ENCODE measurements at regions not wholly inside any gene's neighbourhood (a gene's known extent, or its start where the extent isn't known, plus 50 kb on each side); places are given as distances from the start of the nearest gene placed in this dataset.

DNA sequence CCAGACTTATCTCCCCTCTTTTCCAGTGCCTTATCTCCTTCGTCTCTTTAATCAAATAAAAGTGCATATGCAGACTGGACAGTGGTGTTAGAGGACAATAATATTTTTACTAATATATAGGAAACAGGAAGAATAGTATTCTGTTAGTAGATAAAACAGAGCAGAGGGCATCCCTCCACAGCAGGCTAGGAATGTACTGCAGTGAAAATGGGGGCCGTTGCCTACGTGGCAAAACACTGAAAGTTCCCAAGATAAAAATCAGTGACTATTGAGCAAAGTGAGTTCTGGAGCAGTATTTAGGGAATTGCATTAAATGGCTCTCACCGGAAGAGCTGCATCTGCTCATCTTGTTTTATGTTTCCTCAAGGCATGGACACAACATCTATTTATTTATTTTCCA is 435.0 kb downstream of the CNTN6 start:
- no peaks in the 10 kb centered on the region for H3K27me3 Mint-ChIP-seq
- no peaks in the 10 kb centered on the region for H3K4me1 Mint-ChIP-seq (ENCODE audit: low read depth in 2 of 2)
- H3K27ac Mint-ChIP-seq = no peak overlapping the region
- H3K9me3 Mint-ChIP-seq = peaks cover 17% of the 10 kb centered on the region
- DNase-seq (ENCODE audit: low spot score) = no peak
- H3K4me3 Mint-ChIP-seq = no peak overlapping the region
- H3K36me3 Mint-ChIP-seq = peaks cover 6% of the 10 kb centered on the region
- no peak for ATAC-seq

DNA sequence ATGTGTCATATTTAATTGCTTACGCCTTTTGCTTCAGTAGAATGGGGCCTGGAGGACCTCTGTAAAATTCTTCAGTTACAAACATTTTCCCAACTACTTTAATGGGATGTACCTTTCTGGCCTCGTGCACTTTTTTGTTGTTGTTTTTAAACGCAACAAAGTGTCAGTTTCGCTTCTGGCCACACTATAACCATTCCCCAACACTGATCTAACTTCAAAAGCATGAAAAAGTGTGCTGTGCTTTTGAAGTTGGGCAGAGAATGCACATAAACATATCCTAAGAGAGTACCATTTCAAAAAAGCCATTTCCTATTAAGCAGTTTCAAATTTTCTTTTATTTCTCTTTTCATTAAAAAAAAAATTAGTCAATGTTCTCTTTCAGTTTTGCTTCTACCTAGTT is 435.8 kb downstream of the CNTN6 start:
- no peak overlapping the region for H3K4me3 Mint-ChIP-seq
- H3K36me3 Mint-ChIP-seq = peaks cover 6% of the 10 kb centered on the region
- no peaks in the 10 kb centered on the region for H3K4me1 Mint-ChIP-seq (ENCODE audit: low read depth in 2 of 2)

DNA sequence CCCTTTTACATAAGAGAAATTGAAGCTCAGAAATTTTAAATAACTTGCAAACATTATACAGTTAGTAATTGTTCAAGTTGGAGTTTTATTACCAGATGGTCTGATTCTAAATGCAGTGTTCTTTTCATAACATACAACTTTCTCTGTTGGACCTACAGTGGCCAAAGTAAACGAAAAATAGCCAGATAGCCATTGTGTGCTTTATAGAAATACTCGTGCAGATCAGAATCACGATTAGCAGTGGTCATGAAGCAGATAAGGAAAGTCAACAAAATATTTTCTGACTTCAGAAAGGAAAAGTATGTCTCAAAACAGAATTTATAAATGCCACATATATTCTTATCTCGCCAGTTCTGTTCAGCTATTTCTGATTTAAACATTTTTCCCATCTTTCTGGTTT is 436.9 kb downstream of the CNTN6 start:
- ATAC-seq = no peak
- Mint-ChIP-seq H3K9me3 (peaks cover 19% of the 10 kb centered on the region), H3K27ac (no peak overlapping the region), H3K36me3 (peaks cover 10% of the 10 kb centered on the region), H3K4me1 (ENCODE audit: low read depth in 2 of 2) (no peaks in the 10 kb centered on the region), H3K27me3 (no peaks in the 10 kb centered on the region), H3K4me3 (no peak overlapping the region)
- no peak for DNase-seq (ENCODE audit: low spot score)

More for the DNA sequence above, 435.8 kb downstream of the CNTN6 start:
- Mint-ChIP-seq H3K27ac (no peak overlapping the region), H3K9me3 (peaks cover 11% of the 10 kb centered on the region), H3K27me3 (no peaks in the 10 kb centered on the region)
- no peak for DNase-seq (ENCODE audit: low spot score)
- ATAC-seq = no peak

DNA sequence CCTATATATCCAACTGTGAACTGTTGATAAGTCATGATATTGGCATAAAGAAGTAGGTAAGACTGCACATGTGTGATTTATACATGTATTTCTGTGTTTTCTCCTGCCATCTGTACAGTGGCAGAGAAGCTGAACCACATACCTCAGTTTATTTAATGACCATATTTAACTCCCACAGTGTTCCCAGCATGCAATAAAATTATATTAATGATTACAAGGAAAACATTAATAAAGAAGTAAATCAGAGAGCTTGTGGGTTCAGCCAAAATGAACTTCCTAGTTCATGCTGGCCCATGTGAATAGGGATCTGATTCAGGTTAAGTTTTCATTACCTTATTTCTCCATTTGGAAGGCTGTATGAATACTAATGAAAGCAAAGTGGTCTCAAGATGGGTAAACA is 439.2 kb downstream of the CNTN6 start:
- H3K27ac Mint-ChIP-seq = no peak overlapping the region
- ATAC-seq (no peak), DNase-seq (ENCODE audit: low spot score) (no peak)
- H3K9me3 Mint-ChIP-seq = peaks cover 21% of the 10 kb centered on the region
- no peak overlapping the region for H3K4me3 Mint-ChIP-seq
- no peaks in the 10 kb centered on the region for H3K4me1 Mint-ChIP-seq (ENCODE audit: low read depth in 2 of 2)
- H3K36me3 Mint-ChIP-seq = peaks cover 5% of the 10 kb centered on the region
- H3K27me3 Mint-ChIP-seq = no peaks in the 10 kb centered on the region

DNA sequence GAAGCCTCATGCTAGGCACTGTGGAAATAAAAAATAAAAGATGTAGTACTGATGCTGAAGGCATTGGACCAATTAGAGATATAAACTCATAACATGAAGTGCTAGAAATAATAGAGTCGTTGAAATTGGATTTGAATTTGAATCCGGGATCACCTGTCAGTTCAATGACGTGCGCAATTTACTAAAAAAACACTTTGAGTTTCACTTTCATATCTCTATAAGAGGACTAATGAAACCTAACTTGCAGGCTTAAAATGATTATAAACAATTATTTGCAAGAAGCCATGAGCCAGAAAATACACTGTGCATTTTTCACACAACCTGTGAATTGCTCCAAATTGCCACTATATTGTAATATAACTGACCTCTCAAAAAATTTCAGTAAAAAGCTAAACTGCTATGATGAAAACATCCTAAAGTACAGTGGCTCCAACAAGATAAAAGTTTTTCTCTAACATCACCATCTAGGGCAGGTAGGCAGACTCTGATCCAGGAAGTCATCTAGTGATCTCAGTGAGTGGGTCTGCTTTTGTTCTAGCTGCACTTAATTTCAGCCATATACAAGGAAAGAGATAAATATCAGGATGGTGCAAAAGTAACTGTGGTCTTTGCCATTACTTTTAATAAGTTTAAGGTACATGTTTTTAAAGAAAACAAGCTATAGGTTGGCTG is 440.2 kb downstream of the CNTN6 start:
- peaks cover 20% of the 10 kb centered on the region for H3K9me3 Mint-ChIP-seq
- H3K27me3 Mint-ChIP-seq = no peaks in the 10 kb centered on the region
- H3K4me3 Mint-ChIP-seq = no peak overlapping the region
- H3K27ac Mint-ChIP-seq = no peak overlapping the region
- H3K36me3 Mint-ChIP-seq = peaks cover 5% of the 10 kb centered on the region
- H3K4me1 Mint-ChIP-seq (ENCODE audit: low read depth in 2 of 2) = no peaks in the 10 kb centered on the region
- ATAC-seq (no peak), DNase-seq (ENCODE audit: low spot score) (no peak)

DNA sequence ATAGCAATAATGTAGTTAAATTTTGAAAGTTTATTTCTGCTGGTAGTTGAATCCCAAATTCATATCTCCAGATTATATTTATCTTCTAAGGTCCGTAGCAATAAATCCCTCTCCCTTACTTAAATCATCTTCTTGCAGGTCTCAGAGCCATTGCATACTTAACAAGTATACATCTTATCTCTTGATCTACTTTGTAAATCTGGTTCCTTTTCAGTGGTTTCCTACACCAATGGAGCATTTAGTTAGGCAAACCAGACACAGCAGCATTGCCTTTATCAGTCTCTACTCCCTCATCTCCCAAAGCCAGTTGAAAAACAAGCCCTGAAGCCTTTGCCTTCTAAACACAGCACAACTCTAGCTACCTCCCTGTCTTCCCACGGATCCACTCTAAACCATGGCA is 440.9 kb downstream of the CNTN6 start:
- no peaks in the 10 kb centered on the region for H3K27me3 Mint-ChIP-seq
- no peak for DNase-seq (ENCODE audit: low spot score)
- H3K4me3 Mint-ChIP-seq = no peak overlapping the region
- no peaks in the 10 kb centered on the region for H3K4me1 Mint-ChIP-seq (ENCODE audit: low read depth in 2 of 2)
- peaks cover 6% of the 10 kb centered on the region for H3K36me3 Mint-ChIP-seq
- peaks cover 19% of the 10 kb centered on the region for H3K9me3 Mint-ChIP-seq
- H3K27ac Mint-ChIP-seq = no peak overlapping the region
- ATAC-seq = no peak

DNA sequence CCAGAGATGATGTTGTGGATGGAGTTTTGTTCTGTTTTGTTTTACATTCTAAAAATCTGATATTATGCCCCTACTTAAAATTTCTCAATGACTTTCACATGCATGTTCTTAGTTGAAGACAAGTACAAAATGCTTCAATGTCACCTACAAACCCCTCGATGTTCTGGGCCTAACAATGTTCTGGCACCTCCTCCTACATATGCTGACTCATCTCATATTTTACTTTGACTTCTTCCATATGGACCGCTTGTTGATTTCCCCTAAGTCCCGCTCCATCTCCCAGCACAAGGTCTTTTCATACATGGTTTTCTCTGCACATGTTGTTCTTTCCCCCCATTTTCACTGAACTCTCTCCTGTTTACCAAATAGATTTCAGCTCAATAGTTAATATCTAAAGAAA is 441.4 kb downstream of the CNTN6 start:
- DNase-seq (ENCODE audit: low spot score) (no peak), ATAC-seq (no peak)
- Mint-ChIP-seq H3K27me3 (no peaks in the 10 kb centered on the region), H3K27ac (no peak overlapping the region), H3K36me3 (peaks cover 10% of the 10 kb centered on the region), H3K4me3 (no peak overlapping the region), H3K4me1 (ENCODE audit: low read depth in 2 of 2) (no peaks in the 10 kb centered on the region), H3K9me3 (peaks cover 22% of the 10 kb centered on the region)

DNA sequence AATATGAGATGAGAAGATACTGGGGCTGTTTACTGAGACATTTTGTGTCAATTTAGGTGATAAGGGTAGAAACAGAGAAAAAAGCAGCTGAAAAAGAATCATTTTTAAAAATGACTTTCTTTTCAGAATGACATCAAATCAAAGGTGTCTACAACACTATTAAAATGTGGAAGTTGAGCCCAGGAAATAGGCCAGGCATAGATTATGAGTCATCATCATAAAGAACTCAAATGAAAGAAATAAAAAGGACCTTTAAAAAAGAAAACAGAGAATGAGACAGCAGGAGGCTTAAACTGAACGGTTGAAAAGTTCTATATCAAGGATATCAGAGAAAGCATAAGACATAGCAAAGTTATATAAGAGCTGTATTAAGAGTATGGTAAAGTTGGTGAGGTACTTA is 442.5 kb downstream of the CNTN6 start:
- Mint-ChIP-seq H3K4me3 (no peak overlapping the region), H3K36me3 (peaks cover 10% of the 10 kb centered on the region), H3K27me3 (no peaks in the 10 kb centered on the region), H3K4me1 (ENCODE audit: low read depth in 2 of 2) (no peaks in the 10 kb centered on the region), H3K27ac (no peak overlapping the region), H3K9me3 (peaks cover 22% of the 10 kb centered on the region)
- DNase-seq (ENCODE audit: low spot score) = no peak
- no peak for ATAC-seq

DNA sequence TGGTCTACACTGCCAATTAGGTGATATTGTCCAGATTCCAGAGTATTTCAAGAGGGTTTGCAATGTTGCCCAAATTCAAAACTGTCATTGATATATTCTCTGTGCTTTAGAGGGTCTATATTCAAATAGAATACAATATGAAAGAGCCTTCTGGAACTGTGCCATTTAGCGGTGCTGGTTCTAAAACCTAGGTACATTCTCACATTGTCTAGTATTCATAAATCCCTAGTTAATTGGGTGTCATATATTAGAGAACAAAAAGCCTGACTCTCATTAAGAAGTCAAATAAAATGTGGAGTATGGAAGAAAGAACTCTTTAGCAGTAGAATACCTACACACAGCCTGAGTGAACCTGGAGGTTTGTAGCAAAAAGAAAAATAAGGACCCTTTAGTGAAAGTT is 447.9 kb downstream of the CNTN6 start:
- DNase-seq (ENCODE audit: low spot score) (no peak), ATAC-seq (no peak)
- no peak overlapping the region for H3K27ac Mint-ChIP-seq
- no peaks in the 10 kb centered on the region for H3K27me3 Mint-ChIP-seq
- no peak overlapping the region for H3K4me3 Mint-ChIP-seq
- peaks cover 6% of the 10 kb centered on the region for H3K36me3 Mint-ChIP-seq
- peaks cover 9% of the 10 kb centered on the region for H3K9me3 Mint-ChIP-seq
- H3K4me1 Mint-ChIP-seq (ENCODE audit: low read depth in 2 of 2) = no peaks in the 10 kb centered on the region

DNA sequence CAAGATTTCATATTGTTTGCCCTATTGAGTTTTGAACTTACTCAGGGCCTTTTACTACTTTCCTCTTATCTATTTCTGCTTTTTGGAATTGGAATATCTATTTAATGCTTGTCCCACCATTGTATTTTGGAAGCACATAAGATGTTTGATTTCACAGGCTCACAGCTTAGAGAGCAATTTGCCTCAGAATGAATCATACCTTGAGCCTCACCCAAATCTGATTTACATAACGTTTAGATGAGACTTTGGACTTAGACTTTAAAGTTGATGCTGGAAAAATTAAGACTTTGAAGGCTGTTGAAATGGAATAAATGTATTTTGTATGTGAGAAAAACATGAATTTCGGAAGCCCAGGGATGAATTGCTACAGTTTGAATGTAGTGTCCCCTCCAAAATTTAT is 458.9 kb downstream of the CNTN6 start:
- DNase-seq (ENCODE audit: low spot score) (no peak), ATAC-seq (no peak)
- Mint-ChIP-seq H3K9me3 (peaks cover 12% of the 10 kb centered on the region), H3K4me3 (no peak overlapping the region), H3K36me3 (no peaks in the 10 kb centered on the region), H3K27me3 (no peaks in the 10 kb centered on the region), H3K4me1 (ENCODE audit: low read depth in 2 of 2) (no peaks in the 10 kb centered on the region), H3K27ac (no peak overlapping the region)

DNA sequence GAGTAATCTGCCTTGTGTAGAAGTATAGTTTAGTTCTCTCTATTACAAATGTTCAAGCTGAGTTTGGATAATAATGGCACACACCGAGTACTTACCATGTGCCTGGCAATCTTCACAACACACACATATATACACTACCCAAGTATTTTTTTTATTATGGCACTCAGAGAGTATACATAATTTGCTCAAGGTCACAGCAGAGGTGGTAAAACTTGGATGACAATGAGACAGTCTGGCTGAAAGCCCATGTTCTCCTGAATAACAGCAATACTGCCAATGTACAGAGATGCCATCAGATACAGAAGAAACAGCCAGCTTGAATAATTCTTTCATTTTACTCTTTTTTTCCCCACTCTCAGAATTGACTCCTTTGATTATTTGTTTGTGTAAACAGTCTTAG is 460.0 kb downstream of the CNTN6 start:
- Mint-ChIP-seq H3K27ac (no peak overlapping the region), H3K27me3 (no peaks in the 10 kb centered on the region), H3K4me3 (no peak overlapping the region), H3K9me3 (peaks cover 10% of the 10 kb centered on the region), H3K4me1 (ENCODE audit: low read depth in 2 of 2) (no peaks in the 10 kb centered on the region), H3K36me3 (no peaks in the 10 kb centered on the region)
- no peak for DNase-seq (ENCODE audit: low spot score)
- ATAC-seq = no peak

DNA sequence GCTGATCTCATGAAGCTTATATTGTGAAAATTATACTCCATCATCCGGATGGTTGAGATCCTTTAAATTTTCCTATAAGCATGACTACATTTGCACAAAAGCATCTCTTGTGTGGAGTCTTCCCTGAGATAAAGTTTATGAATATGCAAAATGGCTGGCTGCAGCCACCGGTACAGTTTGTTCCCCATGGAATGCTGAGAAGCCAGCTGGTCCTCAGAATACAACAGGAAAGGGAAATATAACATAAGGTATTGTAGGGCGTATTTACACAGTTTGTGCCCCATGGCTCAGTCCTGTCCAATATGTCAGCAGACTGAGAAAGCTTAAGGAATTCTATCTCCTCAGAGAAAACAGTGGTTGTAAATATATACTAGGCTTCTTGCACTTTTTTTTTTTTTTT is 468.6 kb downstream of the CNTN6 start:
- DNase-seq (ENCODE audit: low spot score) (no peak), ATAC-seq (no peak)
- Mint-ChIP-seq H3K9me3 (peaks cover 18% of the 10 kb centered on the region), H3K27ac (no peak overlapping the region), H3K27me3 (no peaks in the 10 kb centered on the region), H3K4me1 (ENCODE audit: low read depth in 2 of 2) (no peaks in the 10 kb centered on the region), H3K4me3 (no peak overlapping the region), H3K36me3 (peaks cover 4% of the 10 kb centered on the region)

DNA sequence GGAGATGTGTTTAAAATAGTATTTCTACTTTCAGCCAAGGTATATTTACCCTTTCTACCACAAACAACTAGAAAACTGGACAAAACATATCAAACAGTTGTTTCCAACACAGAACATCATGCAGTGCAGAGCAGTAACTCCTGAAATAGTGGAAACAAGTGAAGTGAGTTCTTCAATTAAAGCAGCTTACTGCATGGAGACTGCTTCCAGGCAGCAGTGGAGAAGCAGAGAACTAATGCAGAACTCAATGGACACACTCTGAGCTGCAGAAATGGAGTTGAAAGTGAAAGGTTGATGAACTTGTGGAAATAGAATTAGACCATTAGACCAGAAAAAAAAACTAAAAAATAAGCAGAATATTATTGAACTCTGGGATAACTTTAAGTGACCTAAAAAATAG is 478.9 kb downstream of the CNTN6 start:
- no peak for ATAC-seq
- no peaks in the 10 kb centered on the region for H3K4me1 Mint-ChIP-seq (ENCODE audit: low read depth in 2 of 2)
- H3K9me3 Mint-ChIP-seq = peaks cover 22% of the 10 kb centered on the region
- DNase-seq (ENCODE audit: low spot score) = no peak
- H3K4me3 Mint-ChIP-seq = no peak overlapping the region
- H3K27me3 Mint-ChIP-seq = no peaks in the 10 kb centered on the region
- H3K27ac Mint-ChIP-seq = no peak overlapping the region
- H3K36me3 Mint-ChIP-seq = peaks cover 9% of the 10 kb centered on the region

DNA sequence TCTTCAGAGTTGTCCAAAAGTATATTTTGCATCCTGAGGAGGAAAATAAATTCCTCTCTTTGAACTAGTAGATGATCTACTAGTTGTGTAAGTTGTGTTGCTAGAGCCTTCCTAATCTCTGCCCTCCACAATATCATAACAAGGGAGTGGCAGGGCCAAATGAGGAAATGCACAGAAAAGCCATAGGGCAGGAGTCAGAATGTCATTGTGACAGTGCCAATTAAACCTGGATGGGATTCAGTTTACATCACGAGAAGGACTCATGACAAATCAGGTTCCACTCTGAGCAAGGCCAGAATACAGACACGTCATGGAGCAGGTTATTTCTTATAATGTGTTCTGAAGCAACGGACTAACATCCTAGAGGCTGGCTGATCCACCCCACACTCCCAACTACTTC is 483.2 kb downstream of the CNTN6 start:
- ATAC-seq = no peak
- no peak for DNase-seq (ENCODE audit: low spot score)
- peaks cover 15% of the 10 kb centered on the region for H3K9me3 Mint-ChIP-seq
- H3K4me3 Mint-ChIP-seq = no peak overlapping the region
- H3K4me1 Mint-ChIP-seq (ENCODE audit: low read depth in 2 of 2) = no peaks in the 10 kb centered on the region
- no peaks in the 10 kb centered on the region for H3K36me3 Mint-ChIP-seq
- no peaks in the 10 kb centered on the region for H3K27me3 Mint-ChIP-seq
- H3K27ac Mint-ChIP-seq = no peak overlapping the region

DNA sequence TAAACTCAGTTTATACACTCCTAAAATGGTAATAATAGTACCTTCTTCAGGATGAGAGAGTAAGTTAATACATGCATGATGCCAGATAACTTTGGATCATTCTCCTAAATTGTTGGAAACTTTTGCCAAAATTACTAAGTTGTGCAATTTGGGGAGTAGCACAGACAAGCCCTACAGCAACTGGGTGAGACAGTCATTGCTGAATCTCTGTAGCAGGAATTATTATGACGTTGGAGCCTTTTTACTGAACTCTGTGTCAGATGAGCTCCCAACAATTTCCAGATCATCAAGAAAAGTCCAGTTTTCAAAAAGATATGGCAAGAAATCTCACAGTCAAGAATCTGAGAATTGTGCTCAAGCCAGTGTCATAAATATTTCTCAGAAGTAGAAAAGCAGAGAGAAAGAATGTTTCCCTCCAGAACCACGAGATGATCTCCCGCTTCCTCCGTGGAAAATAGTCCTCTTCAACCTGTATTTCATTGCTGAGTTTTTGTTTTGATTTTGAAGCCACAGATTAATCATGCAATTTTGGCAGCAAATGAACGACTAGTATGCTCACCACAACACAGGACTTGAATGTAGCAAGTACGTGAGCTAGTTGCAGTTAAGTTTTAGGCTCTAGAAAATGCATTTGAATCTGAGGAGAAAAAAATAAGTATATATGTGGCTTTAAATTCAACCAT is 485.4 kb downstream of the CNTN6 start:
- no peak for DNase-seq (ENCODE audit: low spot score)
- Mint-ChIP-seq H3K4me1 (ENCODE audit: low read depth in 2 of 2) (no peaks in the 10 kb centered on the region), H3K4me3 (no peak overlapping the region), H3K36me3 (no peaks in the 10 kb centered on the region), H3K27me3 (no peaks in the 10 kb centered on the region), H3K27ac (no peak overlapping the region), H3K9me3 (peaks cover 10% of the 10 kb centered on the region)
- no peak for ATAC-seq

Measured in natural killer cell treated with Interleukin-12 subunit alpha and Interleukin-12 subunit beta and Interleukin-15 and Interleukin-18, amount 100 ng/mL, for 72 hours (primary cell).